ENCODE measurements at regions not wholly inside any gene's neighbourhood (a gene's known extent, or its start where the extent isn't known, plus 50 kb on each side); places are given as distances from the start of the nearest gene placed in this dataset.

GRCh38 chr1:198377702-198378101 is 162.8 kb downstream of the ATP6V1G3 start:
- H3F3A ChIP-seq (ENCODE audit: insufficient read depth, low read length, poor library complexity, severe bottlenecking): no peaks in the 10 kb centered on the region
- H3K9me2 ChIP-seq (ENCODE audit: insufficient read depth, low read length): no peaks in the 10 kb centered on the region
- H3K27me3 ChIP-seq (ENCODE audit: insufficient read depth, low read depth, low read length): no peaks in the 10 kb centered on the region
- no peak overlapping the region for H3K9ac ChIP-seq (ENCODE audit: low read length)
- no peak overlapping the region for H2AFZ ChIP-seq (ENCODE audit: low read depth, low read length)
- no peak overlapping the region for H3K4me3 ChIP-seq (ENCODE audit: low read length)
- H3K79me2 ChIP-seq (replicated peaks; ENCODE audit: insufficient read depth, low read length): no peaks in the 10 kb centered on the region
- no peak overlapping the region for H3K27ac ChIP-seq (ENCODE audit: low read length)
- no peaks in the 10 kb centered on the region for H3K36me3 ChIP-seq (ENCODE audit: insufficient read depth, low read length)
- no peak overlapping the region for H3K4me2 ChIP-seq (ENCODE audit: low read length)
- no peaks in the 10 kb centered on the region for H4K20me1 ChIP-seq (ENCODE audit: insufficient read depth)
- no peak for TF ChIP-seq EP300 (conservative IDR thresholded peaks at IDR 0.05; ENCODE audit: poor library complexity, severe bottlenecking)
- TF ChIP-seq RAD21 (conservative IDR thresholded peaks at IDR 0.05): no peak
- TF ChIP-seq MXI1 (conservative IDR thresholded peaks at IDR 0.05; ENCODE audit: poor library complexity, severe bottlenecking): no peak
- TF ChIP-seq, protein P1, sequence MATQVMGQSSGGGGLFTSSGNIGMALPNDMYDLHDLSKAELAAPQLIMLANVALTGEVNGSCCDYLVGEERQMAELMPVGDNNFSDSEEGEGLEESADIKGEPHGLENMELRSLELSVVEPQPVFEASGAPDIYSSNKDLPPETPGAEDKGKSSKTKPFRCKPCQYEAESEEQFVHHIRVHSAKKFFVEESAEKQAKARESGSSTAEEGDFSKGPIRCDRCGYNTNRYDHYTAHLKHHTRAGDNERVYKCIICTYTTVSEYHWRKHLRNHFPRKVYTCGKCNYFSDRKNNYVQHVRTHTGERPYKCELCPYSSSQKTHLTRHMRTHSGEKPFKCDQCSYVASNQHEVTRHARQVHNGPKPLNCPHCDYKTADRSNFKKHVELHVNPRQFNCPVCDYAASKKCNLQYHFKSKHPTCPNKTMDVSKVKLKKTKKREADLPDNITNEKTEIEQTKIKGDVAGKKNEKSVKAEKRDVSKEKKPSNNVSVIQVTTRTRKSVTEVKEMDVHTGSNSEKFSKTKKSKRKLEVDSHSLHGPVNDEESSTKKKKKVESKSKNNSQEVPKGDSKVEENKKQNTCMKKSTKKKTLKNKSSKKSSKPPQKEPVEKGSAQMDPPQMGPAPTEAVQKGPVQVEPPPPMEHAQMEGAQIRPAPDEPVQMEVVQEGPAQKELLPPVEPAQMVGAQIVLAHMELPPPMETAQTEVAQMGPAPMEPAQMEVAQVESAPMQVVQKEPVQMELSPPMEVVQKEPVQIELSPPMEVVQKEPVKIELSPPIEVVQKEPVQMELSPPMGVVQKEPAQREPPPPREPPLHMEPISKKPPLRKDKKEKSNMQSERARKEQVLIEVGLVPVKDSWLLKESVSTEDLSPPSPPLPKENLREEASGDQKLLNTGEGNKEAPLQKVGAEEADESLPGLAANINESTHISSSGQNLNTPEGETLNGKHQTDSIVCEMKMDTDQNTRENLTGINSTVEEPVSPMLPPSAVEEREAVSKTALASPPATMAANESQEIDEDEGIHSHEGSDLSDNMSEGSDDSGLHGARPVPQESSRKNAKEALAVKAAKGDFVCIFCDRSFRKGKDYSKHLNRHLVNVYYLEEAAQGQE (IDR thresholded peaks at IDR 0.05; ENCODE audit: borderline replicate concordance): no peak
- TF ChIP-seq SMC3 (conservative IDR thresholded peaks at IDR 0.05; ENCODE audit: poor library complexity): no peak
- no peak for TF ChIP-seq EZH2 (IDR thresholded peaks at IDR 0.05; ENCODE audit: borderline replicate concordance, insufficient read depth, low read length, poor library complexity, severe bottlenecking)
- no peak for TF ChIP-seq CTCF (IDR thresholded peaks at IDR 0.05; ENCODE audit: poor library complexity, severe bottlenecking)
- TF ChIP-seq POLR2AphosphoS5 (IDR thresholded peaks at IDR 0.05): no peak
- no peak for TF ChIP-seq TAF1 (IDR thresholded peaks at IDR 0.05; ENCODE audit: low read depth)
- H3K9me3 ChIP-seq (ENCODE audit: low read length): no peaks in the 10 kb centered on the region

DNA sequence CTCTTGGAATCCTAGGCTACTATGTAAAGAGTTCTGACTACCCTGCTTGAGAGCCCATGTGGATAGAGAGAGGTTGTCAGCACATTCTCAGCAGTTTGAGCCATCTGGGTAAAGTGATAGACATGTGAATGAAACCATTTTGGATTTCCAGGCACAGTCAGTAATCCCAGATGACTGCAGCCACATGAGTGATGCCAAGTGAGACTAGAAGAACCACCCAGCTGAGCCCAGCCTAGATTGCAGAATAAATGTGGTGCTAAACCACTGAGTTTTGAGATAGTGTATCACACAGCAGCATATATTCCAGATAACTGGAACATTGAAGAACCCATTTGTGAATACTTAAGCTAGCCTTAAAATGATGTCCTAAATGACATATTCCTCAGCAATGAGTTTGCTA is 166.2 kb downstream of the ATP6V1G3 start:
- H3K4me2 ChIP-seq (ENCODE audit: low read length): no peak overlapping the region
- no peaks in the 10 kb centered on the region for H3K9me2 ChIP-seq (ENCODE audit: insufficient read depth, low read length)
- no peak overlapping the region for H3K4me3 ChIP-seq (ENCODE audit: low read length)
- H3K9ac ChIP-seq (ENCODE audit: low read length): no peak overlapping the region
- H3F3A ChIP-seq (ENCODE audit: insufficient read depth, low read length, poor library complexity, severe bottlenecking): no peaks in the 10 kb centered on the region
- H3K27me3 ChIP-seq (ENCODE audit: insufficient read depth, low read depth, low read length): no peaks in the 10 kb centered on the region
- H3K27ac ChIP-seq (ENCODE audit: low read length): no peak overlapping the region
- no peak overlapping the region for H2AFZ ChIP-seq (ENCODE audit: low read depth, low read length)
- TF ChIP-seq EZH2 (IDR thresholded peaks at IDR 0.05; ENCODE audit: borderline replicate concordance, insufficient read depth, low read length, poor library complexity, severe bottlenecking): no peak
- H4K20me1 ChIP-seq (ENCODE audit: insufficient read depth): no peaks in the 10 kb centered on the region
- no peaks in the 10 kb centered on the region for H3K79me2 ChIP-seq (replicated peaks; ENCODE audit: insufficient read depth, low read length)
- H3K36me3 ChIP-seq (ENCODE audit: insufficient read depth, low read length): no peaks in the 10 kb centered on the region
- no peaks in the 10 kb centered on the region for H3K9me3 ChIP-seq (ENCODE audit: low read length)

DNA sequence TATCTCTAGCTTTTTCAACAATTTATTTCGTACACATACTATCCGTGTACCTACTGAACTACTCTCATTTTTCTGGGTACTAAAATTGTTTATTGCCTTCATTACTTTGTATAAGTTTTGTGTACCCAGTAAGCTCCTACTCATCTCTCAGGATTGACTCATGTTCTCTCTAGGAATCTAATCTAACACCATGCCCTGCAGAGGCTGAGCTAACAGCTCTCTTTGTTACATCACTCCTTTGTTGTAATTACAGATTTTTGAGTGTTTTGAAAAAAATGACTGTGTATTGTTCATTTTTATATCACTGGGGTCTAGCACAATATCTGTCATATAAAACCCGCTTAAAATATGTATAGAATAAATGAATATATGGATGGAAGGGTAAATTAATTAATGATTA is 167.1 kb downstream of the ATP6V1G3 start:
- Histone ChIP-seq H3K4me3 (ENCODE audit: low read length) (no peak overlapping the region), H3K79me2 (replicated peaks; ENCODE audit: insufficient read depth, low read length) (no peaks in the 10 kb centered on the region), H3K9me3 (ENCODE audit: low read length) (no peaks in the 10 kb centered on the region), H3K27me3 (ENCODE audit: insufficient read depth, low read depth, low read length) (no peaks in the 10 kb centered on the region), H3K36me3 (ENCODE audit: insufficient read depth, low read length) (no peaks in the 10 kb centered on the region), H4K20me1 (ENCODE audit: insufficient read depth) (no peaks in the 10 kb centered on the region), H2AFZ (ENCODE audit: low read depth, low read length) (no peak overlapping the region), H3K9me2 (ENCODE audit: insufficient read depth, low read length) (no peaks in the 10 kb centered on the region), H3K27ac (ENCODE audit: low read length) (no peak overlapping the region), H3K9ac (ENCODE audit: low read length) (no peak overlapping the region), H3F3A (ENCODE audit: insufficient read depth, low read length, poor library complexity, severe bottlenecking) (no peaks in the 10 kb centered on the region), H3K4me2 (ENCODE audit: low read length) (no peak overlapping the region)
- TF ChIP-seq, protein P1 (IDR thresholded peaks at IDR 0.05; ENCODE audit: borderline replicate concordance): no peak
- TF ChIP-seq MXI1 (conservative IDR thresholded peaks at IDR 0.05; ENCODE audit: poor library complexity, severe bottlenecking) (no peak), POLR2AphosphoS5 (IDR thresholded peaks at IDR 0.05) (no peak), SMC3 (conservative IDR thresholded peaks at IDR 0.05; ENCODE audit: poor library complexity) (no peak), TAF1 (IDR thresholded peaks at IDR 0.05; ENCODE audit: low read depth) (no peak), EZH2 (IDR thresholded peaks at IDR 0.05; ENCODE audit: borderline replicate concordance, insufficient read depth, low read length, poor library complexity, severe bottlenecking) (no peak), CTCF (IDR thresholded peaks at IDR 0.05; ENCODE audit: poor library complexity, severe bottlenecking) (no peak), EP300 (conservative IDR thresholded peaks at IDR 0.05; ENCODE audit: poor library complexity, severe bottlenecking) (no peak), RAD21 (conservative IDR thresholded peaks at IDR 0.05) (no peak)
